NCI-H1436 (cell line): ENCODE measurements at regions not wholly inside any gene's neighbourhood (a gene's known extent, or its start where the extent isn't known, plus 50 kb on each side); places are given as distances from the start of the nearest gene placed in this dataset.

Experiments used
- DNase-seq: peaks from one replicate; lab custom pipeline; 2025; lab: John Stamatoyannopoulos, UW

- no peak for DNase-seq
These were observed 67.9 kb upstream of the MACF1 start for GRCh38 chr1:39136638-39137037.

GRCh38 chr1:39139723-39140360 is 64.7 kb upstream of the MACF1 start:
- no peak for DNase-seq

GRCh38 chr1:39141925-39142324 is 62.6 kb upstream of the MACF1 start:
- no peak for DNase-seq

- no peak for DNase-seq
These were observed 62.0 kb upstream of the MACF1 start for GRCh38 chr1:39142401-39143060.

GRCh38 chr1:39144924-39145323 is 59.6 kb upstream of the MACF1 start:
- DNase-seq = no peak

GRCh38 chr1:39145331-39145965 is 59.0 kb upstream of the MACF1 start:
- DNase-seq = no peak

- DNase-seq = no peak
These were observed 57.8 kb upstream of the MACF1 start for GRCh38 chr1:39146681-39147080.

GRCh38 chr1:39147099-39148025 is 57.1 kb upstream of the MACF1 start:
- DNase-seq = no peak

GRCh38 chr1:39148942-39149341 is 55.6 kb upstream of the MACF1 start:
- DNase-seq = no peak

- DNase-seq = no peak
These were observed 55.0 kb upstream of the MACF1 start for GRCh38 chr1:39149509-39149908.

GRCh38 chr1:39150779-39151178 is 53.7 kb upstream of the MACF1 start:
- no peak for DNase-seq

- DNase-seq = no peak
These were observed 53.2 kb upstream of the MACF1 start for GRCh38 chr1:39151267-39151666.

GRCh38 chr1:39152923-39153322 is 51.6 kb upstream of the MACF1 start:
- no peak for DNase-seq

GRCh38 chr1:39153684-39154083 is 50.8 kb upstream of the MACF1 start:
- no peak for DNase-seq

GRCh38 chr1:39154553-39155421 is 49.7 kb upstream of the MACF1 start:
- DNase-seq = no peak
